ENCODE measurements at regions not wholly inside any gene's neighbourhood (a gene's known extent, or its start where the extent isn't known, plus 50 kb on each side); places are given as distances from the start of the nearest gene placed in this dataset.
"Not testable (repeated sequence)": the region's sequence is repeated elsewhere in the genome, so short reads cannot be mapped to it uniquely, and the experiment has no call there.

DNA sequence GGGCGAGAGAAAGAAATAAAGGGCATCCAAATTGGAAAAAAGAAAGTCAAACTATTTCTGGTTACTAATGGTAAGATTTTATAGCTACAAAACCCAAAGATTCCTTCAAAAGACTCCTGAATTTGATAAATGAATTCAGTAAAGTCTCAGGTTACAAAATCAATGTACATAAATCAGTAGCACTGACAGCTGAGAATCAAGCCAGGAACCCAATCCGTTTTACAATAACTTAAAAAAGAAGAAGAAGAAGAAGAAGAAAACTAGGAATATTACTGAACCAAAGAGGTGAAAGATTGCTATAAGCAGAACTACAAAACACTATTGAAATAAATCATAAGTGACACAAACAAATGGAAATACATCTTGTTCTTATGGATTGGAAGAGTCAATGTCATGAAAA is 291.5 kb upstream of the GULP1 start:
- no peak for DNase-seq

DNA sequence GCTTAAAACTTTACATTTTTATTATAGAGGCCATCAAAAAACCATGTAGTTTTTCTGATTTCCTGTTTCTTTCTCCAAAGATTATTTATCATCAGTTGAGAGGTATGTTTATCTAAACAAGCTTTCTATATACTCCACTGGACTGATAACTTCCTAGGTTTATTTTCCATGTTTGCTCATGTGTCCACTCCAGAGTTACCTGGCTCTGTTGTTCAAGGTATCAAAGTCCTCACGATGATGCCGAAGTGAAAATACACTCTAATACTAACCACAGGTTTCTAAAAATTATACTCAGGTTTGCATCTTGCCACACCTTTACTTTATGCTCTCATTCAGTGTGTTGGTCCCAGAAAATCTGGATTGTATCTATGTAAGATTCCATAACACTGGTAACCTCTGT is 287.9 kb upstream of the GULP1 start:
- DNase-seq = no peak

DNA sequence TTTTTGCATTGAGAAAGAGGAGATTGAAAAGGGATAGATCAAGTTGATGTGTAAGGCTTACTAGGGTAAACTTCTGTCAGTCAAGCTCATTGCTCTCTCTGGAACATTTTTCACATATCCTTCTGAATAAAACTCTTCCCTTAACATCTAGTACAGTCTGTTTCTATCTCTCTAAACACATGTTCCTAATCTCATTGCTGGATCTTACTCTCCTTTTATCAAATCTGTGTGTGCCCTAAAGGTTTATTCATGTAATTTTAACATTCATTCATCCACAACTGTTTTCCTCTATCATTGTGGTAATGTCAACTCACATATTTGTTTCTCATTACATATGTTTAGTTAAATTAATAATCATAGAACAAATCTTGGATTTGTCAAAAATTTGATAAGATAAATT is 277.9 kb upstream of the GULP1 start:
- DNase-seq = no peak

DNA sequence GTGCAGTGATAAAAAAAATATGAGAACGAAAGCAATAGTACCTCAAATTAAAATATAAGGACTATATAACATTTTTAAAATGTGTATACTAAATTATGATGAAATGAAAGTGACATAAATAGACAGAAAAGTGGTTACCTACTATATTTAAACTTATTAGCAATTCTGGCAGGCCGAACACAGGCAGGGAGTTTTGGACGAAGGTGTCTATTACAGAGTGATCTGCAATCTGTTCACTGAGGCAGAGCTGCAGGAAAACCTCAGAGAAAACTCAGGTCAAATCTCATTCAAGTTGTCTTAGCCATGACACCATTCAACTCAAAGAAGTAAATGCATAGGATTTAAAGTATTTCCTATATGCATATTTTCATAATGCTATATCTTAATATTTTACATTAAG is 274.8 kb upstream of the GULP1 start:
- no peak for DNase-seq

DNA sequence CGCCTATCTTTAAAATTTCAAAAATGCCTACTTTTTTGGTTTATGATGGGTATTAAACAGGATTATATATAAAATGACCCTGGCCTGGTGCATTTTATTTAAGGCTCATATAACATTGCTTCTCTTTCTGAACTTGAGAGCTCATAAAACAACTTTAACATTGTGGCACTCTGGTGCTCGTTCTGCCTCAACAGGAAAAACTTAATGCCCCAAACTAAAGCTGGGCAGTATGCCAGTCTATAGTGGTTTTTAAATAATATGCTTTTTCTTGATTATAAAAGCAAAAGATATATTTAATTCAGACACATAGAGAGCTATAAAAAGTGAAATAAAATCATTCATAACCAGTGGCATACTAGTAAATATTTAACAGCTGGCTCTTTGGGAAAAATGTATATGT is 269.3 kb upstream of the GULP1 start:
- no peak for DNase-seq

DNA sequence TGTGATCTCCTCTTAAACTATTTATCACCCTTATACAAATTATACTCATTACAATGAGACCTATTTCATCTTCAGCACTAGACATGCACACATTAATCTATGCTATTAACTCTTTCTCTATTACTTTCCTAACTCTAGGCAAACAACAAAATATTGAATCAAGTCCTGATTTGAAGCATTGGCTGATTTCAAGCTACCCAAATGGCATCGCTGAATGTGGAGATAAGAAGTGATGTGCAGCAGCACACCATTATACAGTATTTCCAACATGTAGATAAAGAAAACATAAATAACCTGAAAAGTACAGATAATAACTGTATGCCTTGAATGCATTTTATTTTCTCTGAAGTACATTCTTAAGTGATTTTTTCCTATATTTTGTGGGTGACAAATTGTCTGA is 268.6 kb upstream of the GULP1 start:
- DNase-seq = no peak

DNA sequence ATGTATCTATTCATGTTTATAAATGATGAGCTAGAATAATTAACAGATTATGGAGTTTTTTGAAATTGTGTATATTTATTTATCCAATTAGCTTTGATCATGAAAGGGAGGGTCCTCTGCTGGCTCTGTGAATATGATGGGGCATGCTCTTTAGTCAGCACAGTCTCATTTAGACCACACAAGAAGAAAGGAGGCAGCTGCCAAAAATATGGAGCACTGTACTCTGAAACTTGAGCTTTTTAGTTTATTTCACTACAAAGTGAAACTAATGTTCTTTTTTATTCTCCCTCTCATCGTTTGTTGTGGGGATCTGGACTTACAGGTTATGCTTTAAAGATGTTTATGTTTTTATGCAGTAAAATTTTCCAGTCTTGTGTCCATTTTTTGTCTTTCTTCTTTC is 266.9 kb upstream of the GULP1 start:
- no peak for DNase-seq

DNA sequence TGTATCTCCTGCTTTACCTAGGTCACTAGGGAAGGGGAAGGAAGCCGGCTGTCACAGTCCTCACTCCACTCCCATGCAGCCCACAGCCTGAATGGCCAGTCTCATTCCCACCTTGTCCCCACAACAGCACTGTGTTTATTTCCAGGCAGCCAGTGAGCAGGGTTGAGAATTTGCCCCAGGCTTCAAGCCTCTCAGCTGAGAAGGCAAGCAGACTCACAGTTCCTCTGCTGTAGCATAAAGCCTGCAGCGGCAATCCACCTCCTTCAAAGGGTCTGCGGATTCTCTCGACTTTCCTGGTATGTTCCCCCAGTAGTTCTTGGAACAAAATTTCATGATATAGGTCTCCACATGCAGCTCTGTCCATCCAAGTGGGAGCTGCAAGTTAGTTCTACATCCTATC is 262.9 kb upstream of the GULP1 start:
- DNase-seq = no peak

DNA sequence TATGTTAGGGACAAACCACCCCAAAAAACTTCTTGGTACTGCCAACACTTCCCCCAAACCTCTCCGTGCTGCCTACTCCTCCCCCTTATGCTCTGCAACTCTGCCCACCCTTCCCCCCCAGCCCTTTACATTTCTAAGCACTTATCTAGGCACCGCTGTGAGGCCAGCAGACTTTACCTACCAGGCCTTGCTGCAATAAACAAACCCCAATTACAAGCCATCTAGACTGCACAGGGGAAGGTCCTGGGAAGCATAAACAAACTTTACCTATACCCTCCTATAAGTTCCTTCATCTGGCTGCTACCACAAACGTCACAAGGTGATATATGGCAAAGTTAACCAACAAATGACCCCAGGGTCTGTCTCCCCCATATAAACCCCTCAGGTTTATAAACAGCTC is 259.4 kb upstream of the GULP1 start:
- no peak for DNase-seq

DNA sequence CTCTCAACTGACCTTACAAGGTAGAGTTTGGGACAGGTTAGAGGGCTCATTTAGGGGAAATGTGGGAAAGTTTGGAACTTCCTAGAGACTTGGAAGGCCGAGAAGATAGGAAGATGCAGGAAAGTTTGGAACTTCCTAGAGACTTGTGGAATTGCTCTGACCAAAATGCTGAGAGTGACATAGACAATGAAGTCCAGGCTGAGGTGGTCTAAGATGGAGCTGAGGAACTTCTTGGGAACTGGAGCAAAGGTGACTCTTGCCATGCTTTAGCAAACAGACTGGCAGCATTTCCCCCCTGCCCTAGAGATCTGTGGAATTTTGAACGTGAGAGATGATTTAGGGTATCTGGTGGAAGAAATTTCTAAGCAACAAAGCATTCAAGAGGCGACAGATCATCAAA is 258.9 kb upstream of the GULP1 start:
- no peak for DNase-seq

DNA sequence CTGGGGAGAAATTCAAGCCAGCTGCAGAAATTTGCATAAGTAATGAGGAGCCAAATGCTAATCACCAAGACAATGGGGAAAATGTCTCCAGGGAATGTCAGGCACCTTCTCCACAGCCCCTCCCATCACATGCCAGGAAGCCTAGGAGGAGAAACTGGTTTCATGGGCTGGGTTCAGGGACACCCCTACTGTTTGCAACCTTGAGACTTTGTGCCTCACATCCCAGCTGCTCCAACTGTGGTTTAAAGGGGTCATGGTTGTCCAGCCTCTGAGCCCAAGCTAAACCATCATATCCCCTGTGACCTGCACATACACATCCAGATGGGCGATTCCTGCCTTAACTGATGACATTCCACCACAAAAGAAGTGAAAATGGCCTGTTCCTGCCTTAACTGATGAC is 258.4 kb upstream of the GULP1 start:
- not testable (repeated sequence) for DNase-seq

DNA sequence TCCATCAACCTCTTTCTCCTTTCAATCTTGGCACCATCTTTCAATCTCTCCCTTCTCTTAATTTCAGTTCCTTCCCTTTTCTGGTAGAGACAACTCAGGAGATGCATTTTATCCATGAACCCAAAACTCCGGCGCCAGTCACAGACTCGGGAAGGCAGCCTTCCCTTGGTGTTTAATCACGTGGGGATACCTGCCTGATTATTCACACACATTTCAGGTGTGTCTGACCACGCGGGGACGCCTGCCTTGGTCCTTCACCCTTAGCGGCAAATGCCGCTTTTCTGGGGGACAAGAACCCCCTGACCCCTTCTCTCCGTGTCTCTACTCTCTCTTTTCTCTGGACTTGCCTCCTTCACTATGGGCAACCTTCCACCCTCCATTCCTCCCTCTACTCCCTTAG is 257.6 kb upstream of the GULP1 start:
- not testable (repeated sequence) for DNase-seq

DNA sequence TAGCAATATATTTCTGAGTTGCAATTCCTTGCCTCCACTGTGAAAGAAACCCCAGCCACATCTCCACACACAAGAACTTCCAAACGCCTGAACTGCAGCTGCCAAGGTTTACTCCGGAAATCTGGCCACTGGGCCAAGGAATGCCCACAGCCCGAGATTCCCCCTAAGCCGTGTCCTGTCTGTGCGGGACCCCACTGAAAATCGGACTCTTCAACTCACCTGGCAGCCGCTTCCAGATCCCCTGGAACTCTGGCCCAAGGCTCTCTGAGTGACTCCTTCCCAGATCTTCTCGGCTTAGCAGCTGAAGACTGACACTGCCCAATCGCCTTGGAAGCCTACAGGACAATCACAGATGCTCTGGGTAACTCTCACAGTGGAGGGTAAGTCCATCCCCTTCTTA is 256.3 kb upstream of the GULP1 start:
- not testable (repeated sequence) for DNase-seq

DNA sequence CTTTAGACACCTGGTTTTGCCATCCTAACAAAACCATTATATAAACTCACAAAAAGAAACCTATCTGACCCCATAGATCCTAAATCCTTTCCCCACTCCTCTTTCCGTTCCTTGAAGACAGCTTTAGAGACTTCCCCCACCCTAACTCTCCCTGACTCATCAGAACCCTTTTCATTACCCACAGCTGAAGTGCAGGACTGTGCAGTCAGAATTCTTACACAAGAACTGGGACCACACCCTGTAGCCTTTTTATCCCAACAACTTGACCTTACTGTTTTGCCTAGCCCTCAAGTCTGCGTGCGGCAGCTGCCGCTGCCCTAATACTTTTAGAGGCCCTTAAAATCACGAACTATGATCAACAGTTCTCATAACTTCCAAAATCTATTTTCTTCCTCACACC is 254.9 kb upstream of the GULP1 start:
- DNase-seq = not testable (repeated sequence)

DNA sequence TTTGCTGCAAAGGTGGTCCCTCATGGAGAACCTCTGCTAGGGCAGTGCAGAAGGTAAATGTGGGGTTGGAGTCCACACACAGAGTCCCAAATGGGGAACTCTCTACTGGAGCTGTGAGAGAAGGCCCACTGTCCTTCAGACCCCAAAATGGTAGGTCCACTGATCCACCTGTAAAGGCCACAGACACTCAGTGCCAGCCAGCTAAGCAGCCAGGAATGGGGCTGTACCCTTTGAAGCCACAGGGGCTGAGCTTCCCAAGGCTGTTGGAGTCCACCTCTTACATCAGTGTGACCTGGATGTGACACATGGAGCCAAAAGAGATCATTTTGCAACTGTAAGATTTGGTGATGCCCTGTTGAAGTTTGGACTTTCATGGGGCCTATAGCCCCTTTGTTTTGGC is 252.4 kb upstream of the GULP1 start:
- DNase-seq = no peak

DNA sequence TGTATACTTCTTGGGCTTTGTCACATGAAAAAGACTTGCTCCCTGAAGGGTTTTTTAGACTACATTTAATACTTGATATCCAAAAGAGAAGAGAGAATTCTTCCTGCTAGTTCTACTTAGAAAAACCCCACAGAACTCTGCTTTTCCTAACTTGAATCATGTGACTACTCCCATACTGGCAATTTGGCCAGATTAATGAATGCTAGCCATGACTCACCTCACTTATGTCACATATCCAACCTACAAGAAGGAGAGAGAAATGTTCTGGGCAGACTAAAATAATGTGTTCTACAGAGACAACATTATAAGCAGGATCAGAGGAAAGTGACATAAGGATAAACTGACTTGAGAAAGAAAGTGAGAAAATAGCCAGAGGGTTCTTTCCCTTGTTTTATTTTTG is 249.3 kb upstream of the GULP1 start:
- DNase-seq = no peak

DNA sequence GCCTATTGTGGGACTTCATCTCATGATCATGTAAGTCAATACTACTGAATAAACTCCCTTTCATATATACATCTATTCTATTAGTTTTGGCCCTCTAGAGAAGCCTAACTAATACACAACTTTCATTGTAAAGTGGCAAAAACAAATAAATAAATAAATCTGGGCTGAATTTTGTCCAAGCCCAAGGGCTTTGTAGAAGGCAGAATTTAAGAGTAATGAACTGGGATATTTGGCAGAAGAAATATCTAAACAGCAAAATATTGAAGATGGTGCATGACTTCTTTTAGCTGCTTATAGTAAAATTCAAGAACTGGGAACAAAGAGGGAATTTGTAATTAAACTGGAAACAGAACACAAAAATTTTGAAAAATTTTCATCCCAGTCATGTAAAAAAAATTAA is 246.7 kb upstream of the GULP1 start:
- no peak for DNase-seq

DNA sequence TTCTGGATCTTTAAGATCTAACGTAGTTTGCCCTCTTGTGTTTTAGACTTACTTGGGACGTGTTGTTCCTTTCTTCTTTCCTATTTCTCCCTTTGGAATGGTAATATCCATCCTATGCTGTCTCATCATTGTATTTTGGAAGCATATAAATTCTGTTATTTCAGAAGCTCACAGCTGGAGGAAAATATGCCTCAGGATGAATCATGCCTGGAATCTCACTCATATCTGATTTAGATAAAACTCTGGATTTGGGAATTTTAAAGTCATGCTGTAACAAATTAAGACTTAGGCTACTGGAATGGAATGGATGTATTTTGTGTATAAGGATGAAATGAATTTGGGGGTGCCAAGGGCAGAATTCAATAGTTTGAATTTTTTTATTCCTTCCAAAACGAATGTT is 245.2 kb upstream of the GULP1 start:
- DNase-seq = no peak

DNA sequence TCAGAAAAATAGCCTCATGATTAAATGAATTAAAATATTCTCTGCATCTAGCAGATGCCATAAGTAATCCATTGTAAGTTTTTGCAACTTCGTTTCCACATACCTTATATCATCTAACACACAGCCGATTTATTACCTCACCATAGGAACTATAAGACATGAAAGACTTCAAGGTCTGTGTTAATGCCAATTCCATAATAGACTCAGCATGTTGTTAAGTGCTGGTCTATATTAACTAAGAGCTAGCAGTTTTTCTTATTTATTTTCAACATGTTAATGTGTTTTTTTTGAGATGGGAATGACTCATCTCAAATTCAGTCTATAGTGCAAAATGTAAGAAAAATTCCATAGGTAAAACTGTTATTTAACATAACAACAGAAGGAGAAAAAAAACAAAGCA is 243.9 kb upstream of the GULP1 start:
- DNase-seq = no peak

DNA sequence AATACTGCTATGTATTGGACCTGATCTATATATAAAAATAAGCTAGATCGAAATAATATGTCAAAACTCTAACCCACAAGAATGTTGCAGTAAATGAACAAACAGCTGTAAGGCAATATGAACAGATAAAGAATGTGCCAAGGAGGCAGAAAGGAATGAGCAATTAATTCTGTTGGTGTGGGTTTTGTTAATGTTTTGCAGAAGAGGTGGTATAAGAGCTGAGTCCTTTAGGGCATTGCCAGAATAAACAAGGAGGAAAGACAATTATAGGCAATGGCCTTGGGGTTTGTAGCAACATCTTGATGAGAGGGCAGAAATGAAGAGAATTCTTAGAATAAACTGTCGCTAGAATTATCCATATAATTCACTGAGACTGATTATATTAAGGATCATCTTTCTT is 240.9 kb upstream of the GULP1 start:
- no peak for DNase-seq

DNA sequence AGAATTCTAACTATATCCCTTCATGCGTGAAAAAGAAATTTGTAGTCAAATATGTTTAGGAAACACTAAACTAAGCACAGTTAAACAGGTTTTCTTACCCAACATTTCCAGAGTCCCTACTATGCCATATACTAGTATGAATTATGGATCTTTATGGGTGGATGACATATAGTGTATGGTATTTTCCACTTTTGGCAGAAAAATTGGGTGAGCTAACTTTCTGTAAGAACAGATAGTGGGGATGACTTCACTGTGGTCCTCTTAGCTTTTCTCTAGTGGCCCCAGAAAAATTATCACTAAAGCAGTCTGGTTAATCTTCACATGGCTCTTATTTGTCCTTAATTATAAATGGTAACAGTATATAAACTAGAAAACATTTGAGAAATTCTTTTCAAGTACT is 240.0 kb upstream of the GULP1 start:
- no peak for DNase-seq

DNA sequence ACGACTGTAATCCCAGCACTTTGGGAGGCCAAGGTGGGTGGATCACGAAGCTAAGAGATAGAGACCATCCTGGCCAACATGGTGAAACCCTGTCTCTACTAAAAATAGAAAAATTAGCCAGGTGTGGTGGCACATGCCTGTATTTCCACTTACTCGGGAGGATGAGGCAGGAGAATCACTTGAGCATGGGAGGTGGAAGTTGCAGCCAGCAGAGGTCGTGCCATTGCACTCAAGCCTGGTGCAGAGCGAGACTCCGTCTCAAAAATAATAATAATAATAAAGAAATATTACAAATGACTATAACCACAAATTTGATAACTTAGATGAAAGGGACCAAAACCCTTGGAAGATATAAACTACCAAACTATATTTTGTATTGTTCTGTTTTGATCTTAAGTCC is 226.3 kb upstream of the GULP1 start:
- no peak for DNase-seq

DNA sequence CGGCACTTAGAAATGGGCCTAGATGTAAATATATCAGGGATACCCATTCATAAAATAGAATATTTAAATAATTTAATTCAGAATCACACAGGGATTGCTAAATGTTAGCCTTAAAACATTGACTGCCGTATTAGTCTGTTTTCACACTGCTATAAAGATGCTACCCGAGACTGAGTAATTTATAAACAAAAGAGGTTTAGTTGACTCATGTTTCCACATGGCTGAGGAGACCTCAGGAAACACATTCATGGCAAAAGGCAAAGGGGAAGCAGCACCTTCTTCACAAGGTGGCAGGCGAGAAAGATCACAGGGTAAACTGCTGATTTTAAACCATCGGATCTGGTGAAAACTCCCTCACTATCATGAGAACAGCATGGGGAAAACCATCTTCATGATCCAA is 223.6 kb upstream of the GULP1 start:
- no peak for DNase-seq

DNA sequence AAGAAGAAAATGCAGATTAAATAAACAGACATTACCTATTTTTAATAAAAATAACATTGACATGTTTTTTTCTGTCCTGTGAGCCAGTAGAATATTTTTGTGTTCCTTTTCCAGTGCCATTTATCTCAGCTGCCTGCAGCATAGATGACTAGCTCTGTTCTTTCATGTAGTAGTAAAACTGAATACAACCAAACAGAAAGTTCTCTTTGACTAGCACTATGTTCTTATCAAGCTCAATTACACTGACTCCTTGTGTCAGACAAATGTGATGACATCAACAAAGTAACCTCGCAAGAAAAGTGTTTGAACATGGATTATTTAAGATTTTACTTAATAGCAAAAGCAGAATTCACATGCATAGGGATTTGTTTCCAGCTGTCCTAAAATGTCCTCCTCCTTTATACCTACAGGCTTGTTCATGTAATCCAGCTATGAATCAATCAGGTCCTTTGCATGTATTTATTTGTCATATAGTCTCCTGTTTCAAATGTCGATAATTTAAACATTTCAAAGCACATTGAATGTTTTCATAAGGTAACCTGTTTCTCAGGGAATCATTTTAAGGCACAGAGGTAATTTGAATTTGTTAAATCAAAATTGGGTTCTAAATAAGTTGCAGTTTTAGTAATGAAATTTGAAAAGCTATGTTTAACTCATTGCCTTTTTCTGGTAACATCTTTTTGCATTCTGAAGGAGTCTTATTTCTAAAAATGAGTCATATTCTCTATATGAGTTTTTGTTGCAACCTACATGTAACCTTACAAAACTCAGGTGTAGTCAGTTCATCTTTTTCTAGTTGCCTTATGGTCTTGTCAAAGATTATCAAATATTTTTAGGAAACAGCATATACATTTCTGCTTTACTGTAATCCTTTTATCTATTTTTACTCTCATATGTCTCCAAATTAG is 215.3 kb upstream of the GULP1 start:
- no peak for DNase-seq

DNA sequence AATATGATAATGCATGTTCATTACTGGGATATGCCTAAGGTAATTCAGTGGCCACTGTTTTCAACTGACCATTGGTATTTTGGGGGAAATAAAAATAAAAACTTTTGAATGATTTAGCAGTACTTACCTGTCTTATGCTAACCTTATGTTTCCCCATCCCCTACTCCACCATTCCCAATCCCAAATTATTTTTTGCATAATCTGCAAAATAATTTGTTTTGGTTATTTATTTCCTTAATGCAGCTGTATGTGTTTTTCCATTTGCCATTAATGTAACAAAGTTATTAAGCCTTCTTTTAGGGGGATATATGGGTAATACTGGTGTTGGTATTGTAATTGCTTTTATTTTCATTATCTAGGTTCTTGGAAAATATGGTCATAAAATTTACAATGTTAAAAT is 213.9 kb upstream of the GULP1 start:
- DNase-seq = no peak
